IgD-negative memory B cell (primary cell): ENCODE measurements at regions not wholly inside any gene's neighbourhood (a gene's known extent, or its start where the extent isn't known, plus 50 kb on each side); places are given as distances from the start of the nearest gene placed in this dataset.
"Not testable (repeated sequence)": the region's sequence is repeated elsewhere in the genome, so short reads cannot be mapped to it uniquely, and the experiment has no call there.

Source experiments
- H3K27ac Mint-ChIP-seq, 3 donors: one replicate each; pipeline ENCODE4 v1.8.0; 2020 to 2022; ENCODE audit warnings: mild to moderate bottlenecking in 3 of 3, mixed read lengths in 3 of 3, moderate library complexity in 1 of 3
- H3K27me3 Mint-ChIP-seq: one replicate; pipeline ENCODE4 v1.8.0; 2021; ENCODE audit warnings: mixed read lengths
- H3K36me3 Mint-ChIP-seq: one replicate; pipeline ENCODE4 v1.8.0; 2020; ENCODE audit warnings: mild to moderate bottlenecking, mixed read lengths
- H3K4me1 Mint-ChIP-seq, 3 donors: one replicate each; pipeline ENCODE4 v1.8.0; 2020 to 2022; ENCODE audit warnings: mixed read lengths in 3 of 3, mild to moderate bottlenecking in 1 of 3
- H3K4me3 Mint-ChIP-seq, 4 donors: one replicate each; pipeline ENCODE4 v1.8.0; 2020 to 2022; ENCODE audit warnings: mild to moderate bottlenecking in 4 of 4, mixed read lengths in 4 of 4, moderate library complexity in 3 of 4
- H3K9me3 Mint-ChIP-seq, 3 donors: one replicate each; pipeline ENCODE4 v1.8.0; 2020 to 2021; ENCODE audit warnings: mixed read lengths in 3 of 3, mild to moderate bottlenecking in 1 of 3

- Mint-ChIP-seq H3K36me3 (no peaks in the 10 kb centered on the region), H3K27me3 (peaks cover 18% of the 10 kb centered on the region), H3K4me3 (no peak overlapping the region), H3K27ac (no peak overlapping the region), H3K4me1 (no peaks in the 10 kb centered on the region), H3K9me3 (peaks cover 2 to 6% (median 5%) of the 10 kb centered on the region in 3 donors)
Measured at GRCh38 chr3:43797794-43798193, 107.1 kb downstream of the ABHD5 start.

- peaks cover 24% of the 10 kb centered on the region for H3K27me3 Mint-ChIP-seq
- H3K36me3 Mint-ChIP-seq = peaks cover 1% of the 10 kb centered on the region
- H3K4me3 Mint-ChIP-seq = no peak overlapping the region
Measured at GRCh38 chr3:43810797-43811196, 120.1 kb downstream of the ABHD5 start.

GRCh38 chr3:43814461-43814860 lies 123.7 kb downstream of the ABHD5 start:
- Mint-ChIP-seq H3K36me3 (no peaks in the 10 kb centered on the region), H3K9me3 (peaks cover 0 to 2% (median 0%) of the 10 kb centered on the region in 3 donors), H3K27me3 (peaks cover 9% of the 10 kb centered on the region), H3K4me3 (no peak overlapping the region), H3K27ac (peak overlapping the region in 1 of 3 donors; percentile 48), H3K4me1 (no peaks in the 10 kb centered on the region)

More at GRCh38 chr3:43810797-43811196, 120.1 kb downstream of the ABHD5 start:
- Mint-ChIP-seq H3K4me1 (peaks cover 0 to 2% (median 0%) of the 10 kb centered on the region in 3 donors), H3K27ac (peak overlapping the region in 1 of 3 donors; percentile 80), H3K9me3 (peaks cover 0 to 4% (median 3%) of the 10 kb centered on the region in 3 donors)

- H3K27me3 Mint-ChIP-seq = peaks cover 5% of the 10 kb centered on the region
- no peak overlapping the region for H3K27ac Mint-ChIP-seq
- H3K4me3 Mint-ChIP-seq = no peak overlapping the region
- H3K36me3 Mint-ChIP-seq = no peaks in the 10 kb centered on the region
- H3K4me1 Mint-ChIP-seq = no peaks in the 10 kb centered on the region
- peaks cover 0 to 2% (median 0%) of the 10 kb centered on the region in 3 donors for H3K9me3 Mint-ChIP-seq
Measured at GRCh38 chr3:43816372-43816771, 125.6 kb downstream of the ABHD5 start.

- no peak overlapping the region for H3K4me3 Mint-ChIP-seq
- no peaks in the 10 kb centered on the region for H3K36me3 Mint-ChIP-seq
- H3K27me3 Mint-ChIP-seq = peaks cover 5% of the 10 kb centered on the region
- H3K9me3 Mint-ChIP-seq = peaks cover 0 to 2% (median 0%) of the 10 kb centered on the region in 3 donors
- no peak overlapping the region for H3K27ac Mint-ChIP-seq
- H3K4me1 Mint-ChIP-seq = no peaks in the 10 kb centered on the region
Measured at GRCh38 chr3:43817064-43817463, 126.3 kb downstream of the ABHD5 start.

- H3K4me3 Mint-ChIP-seq = no peak overlapping the region
- H3K9me3 Mint-ChIP-seq = peaks cover 0 to 2% (median 0%) of the 10 kb centered on the region in 3 donors
- H3K27ac Mint-ChIP-seq = no peak overlapping the region
Measured at GRCh38 chr3:43817825-43818224, 127.1 kb downstream of the ABHD5 start.

GRCh38 chr3:43818229-43818628 lies 127.5 kb downstream of the ABHD5 start:
- Mint-ChIP-seq H3K4me1 (no peaks in the 10 kb centered on the region), H3K9me3 (no peaks in the 10 kb centered on the region), H3K27me3 (peaks cover 3% of the 10 kb centered on the region), H3K36me3 (no peaks in the 10 kb centered on the region), H3K27ac (no peak overlapping the region), H3K4me3 (no peak overlapping the region)

More at GRCh38 chr3:43817825-43818224, 127.1 kb downstream of the ABHD5 start:
- no peaks in the 10 kb centered on the region for H3K36me3 Mint-ChIP-seq
- H3K27me3 Mint-ChIP-seq = peaks cover 5% of the 10 kb centered on the region
- H3K4me1 Mint-ChIP-seq = no peaks in the 10 kb centered on the region

- H3K27ac Mint-ChIP-seq = no peak overlapping the region
- peaks cover 20% of the 10 kb centered on the region for H3K27me3 Mint-ChIP-seq
- H3K4me3 Mint-ChIP-seq = peak overlapping the region in 1 of 4 donors; percentile 4
- H3K36me3 Mint-ChIP-seq = no peaks in the 10 kb centered on the region
- peaks cover 0 to 8% (median 5%) of the 10 kb centered on the region in 3 donors for H3K4me1 Mint-ChIP-seq
- peaks cover 4 to 17% (median 9%) of the 10 kb centered on the region in 3 donors for H3K9me3 Mint-ChIP-seq
Measured at GRCh38 chr3:43838009-43838758, 147.4 kb downstream of the ABHD5 start.

GRCh38 chr3:43838877-43839276 lies 148.1 kb downstream of the ABHD5 start:
- Mint-ChIP-seq H3K9me3 (peaks cover 4 to 17% (median 9%) of the 10 kb centered on the region in 3 donors), H3K27ac (no peak overlapping the region), H3K4me3 (no peak overlapping the region), H3K27me3 (peaks cover 23% of the 10 kb centered on the region), H3K4me1 (peaks cover 0 to 8% (median 5%) of the 10 kb centered on the region in 3 donors), H3K36me3 (no peaks in the 10 kb centered on the region)

GRCh38 chr3:43843386-43843785 lies 152.6 kb downstream of the ABHD5 start:
- Mint-ChIP-seq H3K27me3 (peaks cover 19% of the 10 kb centered on the region), H3K27ac (no peak overlapping the region), H3K4me1 (no peaks in the 10 kb centered on the region), H3K9me3 (peaks cover 3 to 36% (median 17%) of the 10 kb centered on the region in 3 donors), H3K4me3 (no peak overlapping the region), H3K36me3 (no peaks in the 10 kb centered on the region)

GRCh38 chr3:43844757-43845156 lies 154.0 kb downstream of the ABHD5 start:
- peaks cover 19% of the 10 kb centered on the region for H3K27me3 Mint-ChIP-seq
- H3K4me3 Mint-ChIP-seq = no peak overlapping the region
- no peaks in the 10 kb centered on the region for H3K36me3 Mint-ChIP-seq
- H3K9me3 Mint-ChIP-seq = peaks cover 5 to 39% (median 17%) of the 10 kb centered on the region in 3 donors
- H3K27ac Mint-ChIP-seq = no peak overlapping the region
- H3K4me1 Mint-ChIP-seq = no peaks in the 10 kb centered on the region

GRCh38 chr3:43845553-43845952 lies 154.8 kb downstream of the ABHD5 start:
- not testable (repeated sequence) for H3K36me3 Mint-ChIP-seq, H3K4me3 Mint-ChIP-seq, H3K4me1 Mint-ChIP-seq, H3K27ac Mint-ChIP-seq
- Mint-ChIP-seq H3K9me3 (peaks cover 5 to 43% (median 18%) of the 10 kb centered on the region in 3 donors), H3K27me3 (peaks cover 19% of the 10 kb centered on the region)

- peaks cover 0 to 4% (median 2%) of the 10 kb centered on the region in 3 donors for H3K4me1 Mint-ChIP-seq
- no peak overlapping the region for H3K27ac Mint-ChIP-seq
- no peak overlapping the region for H3K4me3 Mint-ChIP-seq
- peaks cover 7% of the 10 kb centered on the region for H3K27me3 Mint-ChIP-seq
- no peaks in the 10 kb centered on the region for H3K36me3 Mint-ChIP-seq
- peaks cover 2 to 23% (median 7%) of the 10 kb centered on the region in 3 donors for H3K9me3 Mint-ChIP-seq
Measured at GRCh38 chr3:43852066-43852465, 161.3 kb downstream of the ABHD5 start.

- peaks cover 0 to 4% (median 2%) of the 10 kb centered on the region in 3 donors for H3K4me1 Mint-ChIP-seq
- H3K4me3 Mint-ChIP-seq = no peak overlapping the region
- no peak overlapping the region for H3K27ac Mint-ChIP-seq
- H3K27me3 Mint-ChIP-seq = peaks cover 23% of the 10 kb centered on the region
- no peaks in the 10 kb centered on the region for H3K36me3 Mint-ChIP-seq
- peaks cover 0 to 10% (median 4%) of the 10 kb centered on the region in 3 donors for H3K9me3 Mint-ChIP-seq
Measured at GRCh38 chr3:43854283-43854682, 163.5 kb downstream of the ABHD5 start.

GRCh38 chr3:43854916-43855315 lies 164.2 kb downstream of the ABHD5 start:
- Mint-ChIP-seq H3K27me3 (peaks cover 25% of the 10 kb centered on the region), H3K9me3 (peaks cover 0 to 6% (median 4%) of the 10 kb centered on the region in 3 donors), H3K27ac (no peak overlapping the region), H3K4me3 (no peak overlapping the region), H3K4me1 (peaks cover 0 to 4% (median 2%) of the 10 kb centered on the region in 3 donors), H3K36me3 (no peaks in the 10 kb centered on the region)
